Central memory CD8-positive, alpha-beta T cell (primary cell): ENCODE measurements at regions not wholly inside any gene's neighbourhood (a gene's known extent, or its start where the extent isn't known, plus 50 kb on each side); places are given as distances from the start of the nearest gene placed in this dataset.
A peak's percentile ranks its signal among the peaks of the same experiment; 100 is the strongest.
"Not testable (repeated sequence)": the region's sequence is repeated elsewhere in the genome, so short reads cannot be mapped to it uniquely, and the experiment has no call there.

Experiments used
- ATAC-seq: fragments of 150-1000 bp; cut with Tn5 transposase; replicated peaks from 2 replicates; pipeline ENCODE4 v1.10.0; 2022; ENCODE audit warnings: mild to moderate bottlenecking, moderate FRiP score, moderate number of reproducible peaks; ENCODE audit not compliant: poor library complexity, severe bottlenecking; ENCODE audit errors: extremely low read depth
- DNase-seq, 2 donors: peaks; one replicate each; pipeline ENCODE4 v3.0.0; 2021; ENCODE audit warnings: low spot score in 2 of 2
- H3K27ac Mint-ChIP-seq: one replicate; pipeline ENCODE4 v1.8.0; 2022; ENCODE audit warnings: low read depth, mild to moderate bottlenecking, moderate library complexity, mixed read lengths
- H3K27me3 Mint-ChIP-seq: one replicate; pipeline ENCODE4 v1.8.0; 2022; ENCODE audit warnings: mixed read lengths
- H3K36me3 Mint-ChIP-seq: one replicate; pipeline ENCODE4 v1.8.0; 2022; ENCODE audit warnings: mild to moderate bottlenecking, moderate library complexity, mixed read lengths; ENCODE audit not compliant: insufficient read depth
- H3K4me1 Mint-ChIP-seq: one replicate; pipeline ENCODE4 v1.8.0; 2022; ENCODE audit warnings: mixed read lengths
- H3K4me3 Mint-ChIP-seq: one replicate; pipeline ENCODE4 v1.8.0; 2022; ENCODE audit warnings: mild to moderate bottlenecking, moderate library complexity, mixed read lengths
- H3K9me3 Mint-ChIP-seq: one replicate; pipeline ENCODE4 v1.8.0; 2022; ENCODE audit warnings: mixed read lengths

DNA sequence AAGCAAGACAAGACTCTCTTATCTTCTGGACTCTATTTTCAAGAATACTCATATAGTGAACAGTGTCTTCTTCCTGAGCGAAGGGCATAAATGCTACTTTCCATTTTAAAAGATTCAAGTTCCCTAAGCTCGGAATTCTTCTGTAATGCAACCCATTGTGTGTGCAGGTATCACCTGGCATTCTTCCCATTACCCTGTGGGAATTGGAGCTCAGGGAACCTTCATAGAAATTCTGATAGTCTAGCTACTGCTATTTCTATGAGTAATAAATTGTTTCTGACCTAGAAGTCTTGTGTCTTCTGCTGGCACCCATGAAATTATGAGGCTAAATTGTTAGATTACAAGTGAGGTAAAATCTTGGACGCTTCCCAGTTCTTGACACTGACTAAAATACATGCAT is 324.1 kb upstream of the DIPK2B start:
- no peaks in the 10 kb centered on the region for H3K4me1 Mint-ChIP-seq
- ATAC-seq (no peak), DNase-seq (no peak)
- H3K9me3 Mint-ChIP-seq = no peaks in the 10 kb centered on the region
- H3K4me3 Mint-ChIP-seq = no peak overlapping the region
- H3K27me3 Mint-ChIP-seq = no peaks in the 10 kb centered on the region
- no peaks in the 10 kb centered on the region for H3K36me3 Mint-ChIP-seq
- H3K27ac Mint-ChIP-seq = no peak overlapping the region

DNA sequence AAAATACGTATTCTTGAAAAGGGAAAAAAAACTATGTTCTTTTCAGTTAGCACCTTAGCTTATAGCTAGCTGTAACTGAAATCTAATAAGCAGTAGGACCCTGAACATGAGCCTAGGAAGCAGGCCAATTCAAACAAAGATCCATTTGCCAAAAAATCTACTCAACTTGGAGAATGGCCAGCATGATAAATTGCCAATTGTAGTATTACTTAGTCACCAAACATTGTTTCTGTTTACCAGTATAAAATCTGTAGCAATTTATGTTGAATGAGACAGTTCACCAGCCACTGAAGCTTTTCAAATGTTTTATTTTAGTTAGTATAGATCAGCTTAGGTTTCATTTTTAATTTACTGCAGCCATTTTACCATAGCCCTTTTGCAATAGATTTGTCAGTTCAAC is 323.6 kb upstream of the DIPK2B start:
- Mint-ChIP-seq H3K9me3 (no peaks in the 10 kb centered on the region), H3K27me3 (no peaks in the 10 kb centered on the region), H3K36me3 (no peaks in the 10 kb centered on the region), H3K27ac (no peak overlapping the region), H3K4me1 (no peaks in the 10 kb centered on the region), H3K4me3 (no peak overlapping the region)
- DNase-seq = no peak
- no peak for ATAC-seq

DNA sequence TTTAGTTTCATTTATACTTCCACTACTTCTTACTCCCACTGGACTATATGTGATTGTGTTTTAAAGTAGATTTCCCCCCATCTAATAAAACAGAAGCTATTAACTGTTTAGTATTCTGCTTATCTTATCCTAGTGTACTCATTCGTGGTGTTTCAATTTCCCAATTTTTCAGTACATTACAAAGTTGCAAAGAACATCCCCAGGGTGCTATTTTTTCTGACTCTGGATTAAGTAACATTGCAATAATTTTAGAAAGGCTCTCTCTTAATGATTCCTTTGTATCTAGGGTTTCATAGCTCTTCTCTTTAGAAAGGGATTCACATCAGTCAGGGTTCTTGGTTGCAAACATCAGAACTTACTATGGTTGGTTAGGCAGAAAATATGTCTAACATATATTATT is 317.9 kb upstream of the DIPK2B start:
- DNase-seq (no peak), ATAC-seq (no peak)
- no peaks in the 10 kb centered on the region for H3K27me3 Mint-ChIP-seq
- no peak overlapping the region for H3K4me3 Mint-ChIP-seq
- no peaks in the 10 kb centered on the region for H3K4me1 Mint-ChIP-seq
- H3K27ac Mint-ChIP-seq = no peak overlapping the region
- no peaks in the 10 kb centered on the region for H3K36me3 Mint-ChIP-seq
- H3K9me3 Mint-ChIP-seq = no peaks in the 10 kb centered on the region

DNA sequence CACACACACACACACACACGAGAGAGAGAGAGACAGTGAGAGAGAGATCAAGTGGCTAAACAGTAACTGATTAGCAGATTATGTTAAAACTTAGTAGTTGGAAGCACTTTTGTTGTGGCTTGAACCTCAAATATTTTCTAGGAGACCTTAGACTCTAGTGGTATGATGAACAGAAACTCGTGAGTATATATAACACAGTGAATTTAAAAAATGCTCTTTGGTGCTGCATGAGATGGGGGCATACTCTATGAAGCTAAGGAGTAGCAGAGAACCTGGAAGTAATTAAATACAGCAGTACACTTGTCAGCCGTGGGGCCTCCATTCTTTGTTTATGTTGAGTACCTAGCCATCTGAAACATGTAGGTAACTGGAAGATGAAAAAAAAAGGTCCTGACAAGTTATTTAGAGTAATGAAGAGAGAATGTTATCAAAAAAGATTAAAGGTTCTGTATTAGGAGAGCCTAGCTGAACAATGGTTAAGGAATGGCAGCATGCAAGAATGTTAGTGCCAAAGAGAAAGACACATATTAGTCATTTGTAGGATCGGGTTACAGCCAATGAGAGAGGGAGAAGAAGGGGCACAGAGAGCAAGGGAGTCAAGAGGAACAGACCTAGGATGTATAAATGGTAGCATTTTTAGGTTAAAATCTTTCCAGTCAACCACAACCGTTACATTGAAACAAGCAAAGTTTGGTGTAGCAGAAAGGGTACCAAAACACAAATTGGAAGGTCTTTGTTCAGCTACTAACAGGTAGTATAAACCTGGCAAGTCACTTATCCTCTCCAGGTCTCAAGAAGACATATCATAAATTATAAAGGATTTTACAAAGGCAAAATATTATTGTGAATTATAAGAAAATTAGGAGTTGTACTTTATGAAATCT is 316.7 kb upstream of the DIPK2B start:
- H3K27ac Mint-ChIP-seq = no peak overlapping the region
- H3K27me3 Mint-ChIP-seq = no peaks in the 10 kb centered on the region
- ATAC-seq (no peak), DNase-seq (no peak)
- no peaks in the 10 kb centered on the region for H3K36me3 Mint-ChIP-seq
- H3K9me3 Mint-ChIP-seq = no peaks in the 10 kb centered on the region
- H3K4me3 Mint-ChIP-seq = no peak overlapping the region
- no peaks in the 10 kb centered on the region for H3K4me1 Mint-ChIP-seq

DNA sequence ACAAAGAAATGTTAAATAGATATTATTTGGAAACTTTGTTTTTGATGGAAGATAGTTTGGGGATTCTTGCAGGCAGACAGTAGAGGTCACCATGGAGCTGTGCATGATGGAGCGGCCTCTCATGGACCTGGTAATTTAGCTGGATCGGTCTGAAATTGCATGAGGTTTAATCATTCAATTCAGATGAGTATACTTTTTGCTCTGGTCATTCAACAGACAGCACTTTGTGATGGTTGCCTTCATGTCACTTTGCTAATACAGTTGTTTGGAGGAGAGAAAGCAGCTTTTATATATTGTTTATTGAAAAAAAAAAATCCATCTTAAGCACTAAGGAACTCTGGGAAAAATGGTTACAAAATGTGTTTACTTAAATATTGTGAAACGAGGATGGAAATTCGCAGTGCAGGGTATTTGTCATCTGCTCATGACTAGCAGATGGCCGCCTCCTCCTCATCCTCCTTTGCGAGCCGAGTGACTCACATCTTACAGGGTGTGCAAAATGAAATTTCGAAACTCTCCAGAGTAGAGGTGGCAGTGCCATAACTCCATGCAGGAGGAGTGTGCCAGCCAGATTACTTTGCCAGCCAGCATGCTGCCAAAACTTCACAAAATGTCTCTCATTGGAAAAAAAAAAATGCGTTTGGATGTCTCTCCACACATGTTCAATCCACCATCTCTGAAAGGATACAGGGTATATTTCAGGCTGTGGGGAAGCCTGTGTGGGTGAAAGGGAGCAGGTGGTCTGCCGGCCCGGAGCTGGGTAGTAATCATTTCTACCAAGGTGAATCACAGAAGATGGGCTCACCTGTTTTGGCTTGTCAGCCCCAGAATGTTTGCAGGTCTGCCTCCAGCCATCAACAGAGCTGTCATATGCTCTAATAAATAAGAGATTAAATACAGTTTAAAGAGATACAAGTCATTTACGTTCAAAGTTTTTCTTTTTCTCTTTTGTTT is 314.9 kb upstream of the DIPK2B start:
- H3K27me3 Mint-ChIP-seq = no peaks in the 10 kb centered on the region
- H3K27ac Mint-ChIP-seq = no peak overlapping the region

DNA sequence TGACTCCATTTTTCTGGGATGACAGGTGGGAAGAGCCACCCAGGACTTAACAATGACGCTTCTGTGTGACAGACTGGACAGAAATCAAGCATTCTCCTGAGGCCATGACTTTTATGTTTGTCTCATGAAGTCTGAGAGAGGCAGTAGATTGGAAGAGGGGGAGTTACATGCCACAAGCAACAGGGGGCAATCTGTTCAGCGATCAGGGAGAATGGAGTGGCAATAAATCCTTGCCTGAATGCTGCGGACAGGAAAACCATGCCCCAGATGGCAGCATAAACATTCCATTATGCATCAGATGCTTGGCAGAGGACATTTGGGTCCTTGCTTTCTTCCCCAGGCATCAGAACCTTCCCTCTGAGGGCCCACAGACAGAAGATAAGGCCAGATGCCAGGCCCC is 312.4 kb upstream of the DIPK2B start:
- Mint-ChIP-seq H3K27ac (no peak overlapping the region), H3K36me3 (peaks cover 2% of the 10 kb centered on the region), H3K27me3 (no peaks in the 10 kb centered on the region), H3K9me3 (no peaks in the 10 kb centered on the region), H3K4me1 (no peaks in the 10 kb centered on the region), H3K4me3 (no peak overlapping the region)
- DNase-seq (no peak), ATAC-seq (no peak)

More for the DNA sequence above, 314.9 kb upstream of the DIPK2B start:
- Mint-ChIP-seq H3K4me1 (no peaks in the 10 kb centered on the region), H3K4me3 (no peak overlapping the region), H3K9me3 (no peaks in the 10 kb centered on the region), H3K36me3 (no peaks in the 10 kb centered on the region)
- DNase-seq = no peak
- ATAC-seq = no peak

DNA sequence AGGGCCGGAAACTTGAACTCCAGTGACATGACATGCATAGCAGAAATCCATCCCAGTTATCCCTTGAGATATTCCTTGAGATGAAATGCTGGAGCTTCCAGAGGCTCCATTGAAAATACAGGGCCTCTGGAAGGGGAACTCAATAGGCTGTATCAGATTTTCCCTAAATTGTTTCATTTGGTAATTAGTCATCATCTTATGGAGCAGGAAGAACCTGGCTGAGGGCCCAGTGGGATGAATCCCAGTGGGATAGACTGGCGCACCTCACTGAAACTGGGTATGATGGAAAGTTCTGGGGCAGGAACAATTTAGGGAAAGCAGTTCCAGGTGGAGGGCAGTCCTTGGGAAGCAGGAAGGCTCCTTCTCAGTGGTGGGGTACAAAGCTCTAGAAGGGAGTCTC is 307.8 kb upstream of the DIPK2B start:
- Mint-ChIP-seq H3K27ac (no peak overlapping the region), H3K4me3 (no peak overlapping the region), H3K9me3 (no peaks in the 10 kb centered on the region), H3K27me3 (no peaks in the 10 kb centered on the region), H3K4me1 (no peaks in the 10 kb centered on the region), H3K36me3 (peaks cover 2% of the 10 kb centered on the region)
- ATAC-seq = no peak
- DNase-seq = no peak

DNA sequence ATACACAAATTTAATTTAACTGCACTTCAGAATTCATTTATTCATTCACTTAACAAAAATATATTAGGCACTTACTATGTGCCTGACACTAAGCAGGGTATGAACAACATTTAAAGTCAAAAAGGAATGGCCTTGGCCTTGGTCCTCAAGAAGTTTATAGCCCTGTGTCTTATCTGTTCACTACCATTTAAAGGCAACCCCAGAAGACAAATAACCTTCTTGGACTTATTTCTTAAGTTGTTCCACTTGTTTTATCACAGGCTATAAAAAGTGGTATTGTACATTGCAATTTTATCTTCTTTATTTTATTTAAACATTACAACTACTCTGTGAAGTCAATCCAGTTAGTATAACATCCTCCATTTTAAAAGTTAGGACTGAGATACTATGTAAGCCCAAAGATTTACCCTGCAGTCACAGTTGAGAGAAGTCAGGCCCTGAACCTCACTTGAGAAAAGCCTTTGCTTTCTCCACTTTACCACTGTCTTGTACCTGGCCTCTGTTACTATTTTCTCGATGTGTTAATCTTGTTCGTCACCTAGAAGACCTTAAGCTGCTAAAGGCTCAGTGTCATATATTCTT is 305.6 kb upstream of the DIPK2B start:
- no peak overlapping the region for H3K4me3 Mint-ChIP-seq
- no peak overlapping the region for H3K27ac Mint-ChIP-seq
- no peaks in the 10 kb centered on the region for H3K9me3 Mint-ChIP-seq
- no peak for DNase-seq
- H3K4me1 Mint-ChIP-seq = no peaks in the 10 kb centered on the region
- ATAC-seq = no peak
- H3K27me3 Mint-ChIP-seq = peaks cover 8% of the 10 kb centered on the region
- peaks cover 2% of the 10 kb centered on the region for H3K36me3 Mint-ChIP-seq

DNA sequence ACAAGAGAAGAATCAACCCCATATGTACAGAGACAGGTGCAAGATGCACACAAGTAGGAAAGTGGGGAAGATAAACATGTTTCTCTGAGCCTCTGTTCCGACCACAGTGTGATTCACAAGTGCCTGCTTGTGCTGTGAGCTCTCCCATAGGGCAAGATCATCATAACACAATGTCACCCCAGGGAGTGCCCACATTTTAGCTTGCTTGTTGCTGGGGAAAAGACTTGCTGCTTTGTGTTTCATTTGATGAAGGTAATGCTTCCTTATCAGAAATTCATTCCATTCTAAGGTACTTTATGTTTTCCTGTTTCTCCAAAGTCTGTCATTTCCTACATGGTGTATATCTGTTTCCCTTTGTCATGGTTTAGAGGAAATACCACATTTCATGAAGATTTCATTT is 304.5 kb upstream of the DIPK2B start:
- ATAC-seq (peak; percentile 36), DNase-seq (no peak)
- H3K9me3 Mint-ChIP-seq = no peaks in the 10 kb centered on the region
- H3K36me3 Mint-ChIP-seq = peaks cover 2% of the 10 kb centered on the region
- H3K4me1 Mint-ChIP-seq = no peaks in the 10 kb centered on the region
- H3K27me3 Mint-ChIP-seq = peaks cover 8% of the 10 kb centered on the region
- H3K4me3 Mint-ChIP-seq = no peak overlapping the region
- H3K27ac Mint-ChIP-seq = no peak overlapping the region

DNA sequence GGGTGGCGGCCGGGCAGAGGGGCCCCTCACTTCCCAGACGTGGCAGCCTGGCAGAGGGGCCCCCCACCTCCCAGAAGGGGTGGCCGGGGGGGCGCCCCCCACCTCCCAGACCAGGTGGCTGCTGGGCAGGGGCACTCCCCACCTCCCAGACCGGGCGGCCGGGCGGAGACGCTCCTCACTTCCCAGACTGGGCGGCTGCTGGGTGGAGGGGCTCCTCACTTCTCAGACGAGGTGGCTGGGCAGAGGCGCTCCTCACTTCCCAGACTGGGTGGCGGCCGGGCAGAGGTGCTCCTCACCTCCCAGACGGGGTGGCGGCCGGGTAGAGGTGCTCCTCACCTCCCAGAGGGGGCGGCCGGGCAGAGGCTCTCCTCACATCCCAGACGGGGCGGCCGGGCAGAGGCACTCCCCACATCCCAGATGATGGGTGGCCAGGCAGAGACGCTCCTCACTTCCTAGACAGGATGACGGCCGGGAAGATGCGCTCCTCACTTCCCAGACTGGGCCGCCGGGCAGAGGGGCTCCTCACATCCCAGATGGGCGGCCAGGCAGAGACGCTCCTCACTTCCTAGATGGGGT is 303.2 kb upstream of the DIPK2B start:
- not testable (repeated sequence) for ATAC-seq, H3K4me1 Mint-ChIP-seq, DNase-seq, H3K4me3 Mint-ChIP-seq, H3K27ac Mint-ChIP-seq, H3K36me3 Mint-ChIP-seq, H3K9me3 Mint-ChIP-seq, H3K27me3 Mint-ChIP-seq

DNA sequence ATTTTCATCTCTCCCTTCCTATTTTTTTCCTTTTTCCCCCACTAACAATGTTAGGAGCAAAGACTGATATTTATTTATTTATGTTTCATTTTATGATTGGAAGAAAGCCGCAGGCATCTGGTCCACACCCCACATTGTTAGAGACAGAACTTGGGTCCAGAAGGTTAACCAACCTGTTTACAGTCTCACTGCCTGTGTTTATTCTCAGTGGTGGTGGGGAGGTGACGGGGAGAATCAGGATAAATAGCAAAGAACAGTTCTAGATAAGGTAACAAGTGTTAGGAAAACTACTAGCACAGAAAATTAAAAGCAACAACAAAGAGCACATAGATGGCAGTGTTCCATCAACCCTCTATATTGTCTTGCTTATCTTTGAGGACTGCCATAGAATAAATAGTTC is 301.7 kb upstream of the DIPK2B start:
- peaks cover 17% of the 10 kb centered on the region for H3K27me3 Mint-ChIP-seq
- H3K4me3 Mint-ChIP-seq = no peak overlapping the region
- no peak for ATAC-seq
- H3K4me1 Mint-ChIP-seq = no peaks in the 10 kb centered on the region
- H3K9me3 Mint-ChIP-seq = peaks cover 4% of the 10 kb centered on the region
- H3K27ac Mint-ChIP-seq = no peak overlapping the region
- no peak for DNase-seq
- H3K36me3 Mint-ChIP-seq = no peaks in the 10 kb centered on the region

DNA sequence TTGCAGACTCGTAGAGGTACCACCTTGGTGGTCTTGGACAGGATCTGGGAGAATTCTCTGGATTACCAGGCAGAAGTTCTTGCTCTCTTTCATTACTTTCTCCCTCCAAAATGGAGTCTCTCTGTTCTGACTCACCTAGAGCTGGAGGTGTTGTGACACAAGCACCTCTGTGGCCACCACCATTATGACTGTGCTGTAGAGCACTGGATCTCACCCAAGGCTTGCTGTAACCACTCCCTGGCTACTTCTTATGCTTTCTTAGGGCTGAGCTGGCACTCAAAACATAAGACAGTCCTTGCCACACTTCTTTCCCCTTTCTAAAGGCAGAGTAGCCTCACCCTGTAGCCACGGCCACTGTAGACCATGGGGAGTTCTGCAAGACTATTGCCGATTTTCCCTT is 296.6 kb upstream of the DIPK2B start:
- no peak overlapping the region for H3K4me3 Mint-ChIP-seq

More for the DNA sequence above, 296.6 kb upstream of the DIPK2B start:
- Mint-ChIP-seq H3K27ac (no peak overlapping the region), H3K36me3 (no peaks in the 10 kb centered on the region), H3K9me3 (peaks cover 10% of the 10 kb centered on the region), H3K4me1 (no peaks in the 10 kb centered on the region), H3K27me3 (peaks cover 25% of the 10 kb centered on the region)
- ATAC-seq (no peak), DNase-seq (no peak)
